HFFc6 (cell line): ENCODE measurements at regions not wholly inside any gene's neighbourhood (a gene's known extent, or its start where the extent isn't known, plus 50 kb on each side); places are given as distances from the start of the nearest gene placed in this dataset.
A peak's percentile ranks its signal among the peaks of the same experiment; 100 is the strongest.

Experiments
- DNase-seq: peaks from one replicate; pipeline ENCODE4 v3.0.0-alpha.2; 2018
- H3K27ac Mint-ChIP-seq: 2 replicates; pipeline ENCODE4 v1.8.0; 2020; ENCODE audit warnings: mild to moderate bottlenecking, mixed read lengths
- H3K27me3 Mint-ChIP-seq: 2 replicates; pipeline ENCODE4 v1.8.0; 2021; ENCODE audit warnings: mild to moderate bottlenecking, moderate library complexity, mixed read lengths; ENCODE audit not compliant: insufficient read depth
- H3K36me3 Mint-ChIP-seq: 2 replicates; pipeline ENCODE4 v1.8.0; 2021; ENCODE audit warnings: low read depth, mixed read lengths
- H3K4me1 Mint-ChIP-seq: 2 replicates; pipeline ENCODE4 v1.8.0; 2020; ENCODE audit warnings: low read depth, mixed read lengths
- H3K4me3 Mint-ChIP-seq: 2 replicates; pipeline ENCODE4 v1.8.0; 2020; ENCODE audit warnings: mild to moderate bottlenecking, moderate library complexity, mixed read lengths
- H3K9me3 Mint-ChIP-seq: 2 replicates; pipeline ENCODE4 v1.8.0; 2020; ENCODE audit warnings: mild to moderate bottlenecking, mixed read lengths
- CTCF ChIP-seq: fragments of 200-600 bp; sonication (generic); IDR thresholded peaks from 2 replicates; pipeline ENCODE4 v1.5.0; 2021; ENCODE audit warnings: antibody characterized with exemption, mild to moderate bottlenecking

- TF ChIP-seq CTCF: no peak
- H3K4me1 Mint-ChIP-seq: peaks cover 13% of the 10 kb centered on the region; the same call in 1 of the 2 replicates
- no peak overlapping the region for H3K4me3 Mint-ChIP-seq
- no peak for DNase-seq
- no peak overlapping the region for H3K27ac Mint-ChIP-seq
- no peaks in the 10 kb centered on the region; the same call in 1 of the 2 replicates for H3K27me3 Mint-ChIP-seq
- peaks cover 11% of the 10 kb centered on the region for H3K9me3 Mint-ChIP-seq
- no peaks in the 10 kb centered on the region; the same call in 1 of the 2 replicates for H3K36me3 Mint-ChIP-seq
These were observed 210.4 kb upstream of the CXCR4 start for GRCh38 chr2:136328207-136328795.

- H3K9me3 Mint-ChIP-seq: peaks cover 11% of the 10 kb centered on the region
- TF ChIP-seq CTCF: no peak
- peaks cover 13% of the 10 kb centered on the region; the same call in 1 of the 2 replicates for H3K4me1 Mint-ChIP-seq
- H3K4me3 Mint-ChIP-seq: peak overlapping the region; percentile 29; the same call in 1 of the 2 replicates
- no peaks in the 10 kb centered on the region; the same call in 1 of the 2 replicates for H3K36me3 Mint-ChIP-seq
- no peak for DNase-seq
- no peak overlapping the region for H3K27ac Mint-ChIP-seq
- no peaks in the 10 kb centered on the region; the same call in 1 of the 2 replicates for H3K27me3 Mint-ChIP-seq
These were observed 209.4 kb upstream of the CXCR4 start for GRCh38 chr2:136327162-136327852.

- Mint-ChIP-seq H3K4me1 (peaks cover 13% of the 10 kb centered on the region; the same call in 1 of the 2 replicates), H3K36me3 (no peaks in the 10 kb centered on the region), H3K27me3 (no peaks in the 10 kb centered on the region; the same call in 1 of the 2 replicates), H3K4me3 (no peak overlapping the region), H3K9me3 (peaks cover 10% of the 10 kb centered on the region), H3K27ac (no peak overlapping the region)
- TF ChIP-seq CTCF: no peak
- DNase-seq: no peak
These were observed 207.9 kb upstream of the CXCR4 start for GRCh38 chr2:136325844-136326331.

GRCh38 chr2:136324966-136325365, 207.0 kb upstream of the CXCR4 start:
- H3K27me3 Mint-ChIP-seq: no peaks in the 10 kb centered on the region; the same call in 1 of the 2 replicates
- H3K36me3 Mint-ChIP-seq: no peaks in the 10 kb centered on the region
- H3K9me3 Mint-ChIP-seq: peaks cover 8% of the 10 kb centered on the region
- TF ChIP-seq CTCF: no peak
- H3K27ac Mint-ChIP-seq: no peak overlapping the region
- no peak for DNase-seq
- no peak overlapping the region for H3K4me3 Mint-ChIP-seq
- peaks cover 13% of the 10 kb centered on the region; the same call in 1 of the 2 replicates for H3K4me1 Mint-ChIP-seq

GRCh38 chr2:136323935-136324334, 206.0 kb upstream of the CXCR4 start:
- Mint-ChIP-seq H3K27me3 (no peaks in the 10 kb centered on the region; the same call in 1 of the 2 replicates), H3K4me1 (peaks cover 13% of the 10 kb centered on the region; the same call in 1 of the 2 replicates), H3K4me3 (peak overlapping the region; percentile 44), H3K36me3 (no peaks in the 10 kb centered on the region), H3K27ac (no peak overlapping the region), H3K9me3 (peaks cover 8% of the 10 kb centered on the region)
- no peak for TF ChIP-seq CTCF
- DNase-seq: no peak
